GM21717 (cell line): ENCODE measurements at regions not wholly inside any gene's neighbourhood (a gene's known extent, or its start where the extent isn't known, plus 50 kb on each side); places are given as distances from the start of the nearest gene placed in this dataset.

Experiments used
- ATAC-seq: cut with Tn5 transposase; IDR thresholded peaks from one replicate; pipeline ENCODE4 v1.9.1; 2021; ENCODE audit warnings: mild to moderate bottlenecking, moderate library complexity; ENCODE audit not compliant: unreplicated experiment

GRCh38 chr4:113849771-113850170, 88.2 kb upstream of the CAMK2D start:
- no peak for ATAC-seq

GRCh38 chr4:113847710-113848109, 86.2 kb upstream of the CAMK2D start:
- ATAC-seq = no peak

- ATAC-seq = no peak
Measured at GRCh38 chr4:113846433-113846832, 84.9 kb upstream of the CAMK2D start.

GRCh38 chr4:113845138-113845537, 83.6 kb upstream of the CAMK2D start:
- no peak for ATAC-seq

GRCh38 chr4:113844369-113844768, 82.8 kb upstream of the CAMK2D start:
- no peak for ATAC-seq

GRCh38 chr4:113840861-113841260, 79.3 kb upstream of the CAMK2D start:
- ATAC-seq = no peak

- ATAC-seq = no peak
Measured at GRCh38 chr4:113838460-113838859, 76.9 kb upstream of the CAMK2D start.

- ATAC-seq = peak; percentile 100
Measured at GRCh38 chr4:113837397-113837796, 75.9 kb upstream of the CAMK2D start.

GRCh38 chr4:113835005-113835404, 73.5 kb upstream of the CAMK2D start:
- ATAC-seq = no peak

GRCh38 chr4:113834298-113834697, 72.8 kb upstream of the CAMK2D start:
- ATAC-seq = no peak

- no peak for ATAC-seq
Measured at GRCh38 chr4:113832803-113833202, 71.3 kb upstream of the CAMK2D start.

GRCh38 chr4:113831457-113831856, 69.9 kb upstream of the CAMK2D start:
- no peak for ATAC-seq

- ATAC-seq = no peak
Measured at GRCh38 chr4:113828702-113829101, 67.2 kb upstream of the CAMK2D start.

- ATAC-seq = no peak
Measured at GRCh38 chr4:113827285-113827684, 65.7 kb upstream of the CAMK2D start.

GRCh38 chr4:113826421-113826820, 64.9 kb upstream of the CAMK2D start:
- no peak for ATAC-seq

GRCh38 chr4:113825272-113825671, 63.7 kb upstream of the CAMK2D start:
- ATAC-seq = peak; percentile 68

GRCh38 chr4:113824396-113824795, 62.9 kb upstream of the CAMK2D start:
- ATAC-seq = no peak

- peak; percentile 69 for ATAC-seq
Measured at GRCh38 chr4:113823291-113823659, 61.7 kb upstream of the CAMK2D start.

- peak; percentile 80 for ATAC-seq
Measured at GRCh38 chr4:113822555-113823290, 61.2 kb upstream of the CAMK2D start.

GRCh38 chr4:113821856-113822255, 60.3 kb upstream of the CAMK2D start:
- ATAC-seq = no peak

- no peak for ATAC-seq
Measured at GRCh38 chr4:113820108-113820507, 58.6 kb upstream of the CAMK2D start.

GRCh38 chr4:113815826-113816225, 54.3 kb upstream of the CAMK2D start:
- no peak for ATAC-seq

GRCh38 chr4:113811359-113811758, 49.8 kb upstream of the CAMK2D start:
- no peak for ATAC-seq
